Inferior parietal cortex (tissue), 1 donor: ENCODE measurements at regions not wholly inside any gene's neighbourhood (a gene's known extent, or its start where the extent isn't known, plus 50 kb on each side); places are given as distances from the start of the nearest gene placed in this dataset.

Source experiments
- DNase-seq: peaks from one replicate; pipeline ENCODE4 v3.0.0-alpha.2; 2016; ENCODE audit errors: extremely low spot score

DNA sequence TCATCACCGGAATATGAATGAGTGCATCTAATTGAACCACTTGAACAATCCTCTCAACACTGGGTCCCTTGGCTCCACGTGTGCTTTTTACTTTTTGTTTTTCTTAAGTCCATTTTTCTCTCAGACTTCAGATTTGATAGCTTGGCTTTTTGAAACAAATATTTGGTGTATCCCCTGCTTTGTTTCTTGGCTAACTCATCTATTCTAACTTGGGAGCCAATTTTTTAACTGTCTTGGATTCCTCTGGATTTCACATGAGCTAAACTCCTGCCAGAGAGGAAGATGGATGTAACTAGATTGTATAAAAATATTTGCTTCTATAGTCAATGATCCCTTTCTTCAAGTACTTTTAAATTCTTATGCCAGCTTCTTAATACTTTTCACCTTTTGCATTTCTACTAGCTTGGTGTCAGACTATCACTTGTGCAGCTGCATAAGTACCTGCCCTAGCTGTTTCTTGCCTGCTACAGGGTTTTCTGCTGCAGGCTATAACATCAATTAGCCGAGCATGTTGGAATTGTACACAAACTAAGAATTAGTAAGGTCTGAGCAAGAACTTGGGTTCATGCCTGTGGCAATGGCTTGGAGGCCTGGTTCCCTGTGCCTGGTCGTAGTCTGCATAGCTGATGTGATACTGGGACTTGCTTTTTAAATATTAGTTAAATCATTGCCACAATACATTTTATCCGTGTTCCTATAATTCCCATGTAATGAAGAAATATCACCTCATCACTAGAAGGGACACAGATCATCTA lies 281.5 kb downstream of the EN1 start:
- DNase-seq, result no peak

DNA sequence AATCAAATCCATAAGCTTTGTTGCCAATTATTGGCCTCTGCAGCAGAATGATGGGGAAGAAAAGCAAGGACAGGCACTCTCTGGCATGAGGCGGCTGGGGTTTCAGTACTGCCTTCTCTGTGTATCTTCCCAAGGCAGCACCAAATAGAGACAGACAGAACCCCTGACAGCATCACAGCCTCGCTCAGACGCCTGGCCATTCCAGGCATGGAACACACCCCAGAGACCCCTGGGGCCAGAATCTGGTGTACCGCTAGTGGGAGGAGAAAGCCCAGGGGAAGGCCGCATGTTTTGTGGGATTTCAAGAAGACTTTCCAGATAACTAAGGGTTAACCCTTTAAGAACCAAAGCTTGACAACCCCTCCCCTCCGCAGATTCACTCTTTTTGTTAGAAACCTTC lies 282.1 kb downstream of the EN1 start:
- no peak for DNase-seq

DNA sequence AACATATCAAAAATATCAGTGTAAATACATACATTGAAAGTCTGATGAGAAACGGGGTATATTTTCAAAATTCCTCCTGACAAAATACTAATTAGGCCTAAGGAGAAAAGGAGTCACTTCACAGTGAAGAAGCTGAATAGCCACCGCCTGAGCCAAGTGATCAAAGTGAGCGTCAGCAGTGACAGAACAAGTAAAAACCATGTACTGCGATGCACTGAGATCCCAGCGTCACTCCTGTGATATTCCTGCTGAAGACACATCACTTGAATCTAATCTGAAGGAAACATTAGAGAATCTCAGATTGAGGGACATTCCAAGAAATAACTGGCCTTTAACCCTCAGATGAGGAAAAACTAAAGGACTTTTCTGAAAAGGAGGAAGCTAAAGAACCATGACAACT lies 285.3 kb downstream of the EN1 start:
- no peak for DNase-seq

DNA sequence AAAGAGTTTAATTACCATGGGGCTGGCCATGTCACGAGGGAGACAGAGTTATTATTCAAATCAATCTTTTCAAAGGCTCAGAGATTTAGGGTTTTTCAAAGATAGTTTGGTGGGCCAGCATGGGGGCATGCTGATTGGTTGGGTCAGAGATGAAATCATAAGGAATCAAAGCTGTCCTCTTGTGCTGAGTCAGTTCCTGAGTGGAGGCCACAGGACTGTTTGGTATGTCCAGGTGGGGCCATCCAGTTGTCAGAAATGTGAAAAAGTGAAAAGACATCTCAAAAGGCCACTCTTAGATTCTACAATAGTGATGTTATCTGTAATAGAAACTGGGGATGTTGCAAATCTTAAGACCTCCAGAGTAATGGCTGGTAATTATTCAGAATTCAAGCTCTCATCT lies 288.6 kb downstream of the EN1 start:
- DNase-seq, result no peak

DNA sequence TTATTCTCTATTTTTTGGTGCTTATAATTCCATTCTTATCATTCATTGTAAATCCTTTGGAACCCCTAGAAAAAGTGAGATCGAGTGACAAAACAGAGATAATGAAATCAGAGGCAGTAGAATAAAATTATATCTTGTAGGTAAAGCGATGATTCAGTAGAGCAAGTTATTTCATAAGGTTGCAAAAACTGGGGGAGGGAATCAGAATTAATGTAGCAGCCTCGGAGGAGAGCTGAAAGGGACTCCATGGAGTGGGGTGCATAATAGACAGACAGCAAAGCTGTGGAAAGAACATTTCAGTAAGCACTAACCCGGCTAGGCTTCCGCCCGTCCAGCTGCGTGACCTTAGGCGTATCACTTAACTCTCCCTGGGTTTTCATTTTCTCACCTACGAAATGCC lies 289.7 kb downstream of the EN1 start:
- no peak for DNase-seq

DNA sequence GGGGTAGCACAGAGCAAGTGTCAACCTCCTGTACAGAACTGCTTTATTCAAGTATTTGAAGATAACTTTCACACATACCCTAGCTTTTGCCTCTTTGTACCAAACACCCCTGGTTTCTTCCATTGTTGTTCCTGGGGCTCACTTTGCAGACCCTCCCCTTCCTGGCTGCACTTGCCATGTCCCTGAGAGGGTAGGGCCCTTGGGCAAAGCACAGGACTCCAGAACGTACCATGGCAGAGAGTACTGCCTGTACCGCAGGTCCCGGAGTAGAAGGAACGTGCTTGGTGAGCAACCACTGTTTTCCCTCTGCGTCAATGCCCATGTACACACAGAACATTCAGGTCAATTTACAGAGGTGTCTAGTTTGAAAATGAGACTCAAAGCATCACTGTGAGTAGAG lies 290.4 kb downstream of the EN1 start:
- DNase-seq, result no peak

DNA sequence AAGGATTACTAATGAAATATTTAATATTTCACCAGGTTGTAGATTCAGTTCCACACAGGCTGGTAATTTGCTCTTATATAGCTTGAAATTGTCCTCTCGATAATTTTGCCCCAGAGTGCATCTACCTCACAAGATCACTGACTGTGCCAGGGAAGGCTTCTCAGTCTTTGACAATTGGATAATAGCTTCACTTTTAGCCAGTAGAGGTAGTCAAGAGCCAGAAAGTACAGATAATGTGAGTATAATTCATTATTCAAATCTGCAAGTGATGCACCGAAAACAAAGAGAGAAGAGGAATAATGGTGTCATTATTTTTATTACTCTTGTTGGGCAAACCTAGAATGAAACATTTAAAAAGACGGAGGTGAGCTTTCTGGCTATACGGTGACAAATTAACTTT lies 292.8 kb downstream of the EN1 start:
- no peak for DNase-seq

DNA sequence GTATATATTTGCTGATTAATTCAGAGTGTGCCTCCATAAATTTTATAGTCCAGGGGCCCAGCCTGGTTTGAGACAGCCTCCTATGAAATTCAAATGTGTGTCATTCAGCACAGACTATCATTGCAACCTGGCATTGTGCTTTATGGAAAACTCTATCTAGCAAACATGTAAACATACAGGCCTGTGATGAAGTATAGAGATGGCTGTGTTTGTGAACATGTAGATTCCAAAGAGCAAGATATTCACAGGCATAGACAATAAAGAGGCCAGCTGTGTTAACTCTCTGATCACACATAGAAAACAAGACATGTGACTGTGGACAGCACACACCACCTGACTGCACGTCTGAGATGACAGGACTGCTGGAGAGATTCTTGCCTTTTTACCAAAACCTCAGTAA lies 297.9 kb downstream of the EN1 start:
- no peak for DNase-seq

DNA sequence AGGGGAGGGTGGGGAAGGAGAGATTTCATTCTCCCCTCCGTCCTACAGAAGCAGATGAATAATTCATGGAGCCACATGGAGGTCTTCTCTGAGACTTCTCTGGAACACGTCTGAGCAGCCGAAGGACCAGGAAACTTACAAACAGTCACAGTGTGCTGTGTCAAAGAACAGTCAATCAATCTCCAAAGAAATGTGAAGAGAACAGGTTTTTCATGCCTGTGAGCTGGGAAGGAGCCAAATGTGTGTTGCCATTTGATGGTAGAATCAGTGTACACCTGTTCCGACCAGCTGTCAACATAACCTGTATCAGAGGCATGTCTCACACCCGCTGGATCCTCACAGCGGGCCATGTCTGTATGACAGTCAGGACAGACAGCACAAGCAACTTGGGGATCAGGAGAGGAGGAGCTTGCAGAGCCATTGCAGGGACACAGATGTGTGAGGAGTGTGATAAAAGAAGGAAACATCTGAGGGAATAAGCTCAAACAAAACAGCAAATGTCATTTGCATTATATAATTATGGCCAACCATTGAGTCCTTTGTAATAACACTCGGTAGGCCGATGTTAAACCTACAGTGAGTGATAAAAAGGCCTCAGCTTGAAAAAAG lies 298.5 kb downstream of the EN1 start:
- no peak for DNase-seq

DNA sequence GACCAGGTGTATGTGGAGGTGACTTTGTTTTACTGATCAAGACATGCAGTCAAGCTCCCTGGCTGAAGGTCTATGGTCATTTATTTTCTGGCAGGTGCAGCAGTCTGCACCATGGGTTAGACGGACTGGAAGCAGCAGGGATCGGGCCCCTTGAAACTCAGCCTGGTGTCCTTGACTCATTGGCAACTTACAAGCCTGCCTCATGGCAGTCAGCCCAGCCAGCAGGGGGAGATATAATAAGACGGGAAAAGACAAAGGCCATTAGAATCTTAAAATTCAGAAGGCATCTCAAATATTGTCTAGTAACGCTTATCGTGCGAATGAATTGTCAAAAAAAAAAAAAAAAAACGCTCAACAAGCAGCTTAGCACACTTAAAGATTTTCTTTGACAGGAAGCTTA lies 308.2 kb downstream of the EN1 start:
- DNase-seq, result peak; percentile 9

DNA sequence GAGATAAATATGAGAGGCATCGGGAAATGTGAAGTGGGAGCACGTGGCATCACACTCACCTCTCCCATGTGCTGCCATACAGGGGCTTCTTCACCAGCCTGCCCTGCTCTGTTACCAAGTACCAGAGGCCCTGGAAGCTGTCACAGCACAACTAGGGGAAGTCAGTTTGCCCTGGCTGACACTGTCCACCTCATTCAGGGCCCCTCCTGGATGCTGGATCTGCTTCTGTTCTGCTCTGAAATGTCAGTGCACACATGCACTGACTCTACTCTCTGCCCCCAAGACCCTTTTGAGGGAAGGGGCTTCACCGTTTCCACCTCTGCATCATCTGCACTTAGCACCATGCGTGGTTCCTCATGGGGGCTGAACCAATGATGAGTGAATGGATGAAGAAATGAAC lies 311.1 kb downstream of the EN1 start:
- DNase-seq, result no peak

DNA sequence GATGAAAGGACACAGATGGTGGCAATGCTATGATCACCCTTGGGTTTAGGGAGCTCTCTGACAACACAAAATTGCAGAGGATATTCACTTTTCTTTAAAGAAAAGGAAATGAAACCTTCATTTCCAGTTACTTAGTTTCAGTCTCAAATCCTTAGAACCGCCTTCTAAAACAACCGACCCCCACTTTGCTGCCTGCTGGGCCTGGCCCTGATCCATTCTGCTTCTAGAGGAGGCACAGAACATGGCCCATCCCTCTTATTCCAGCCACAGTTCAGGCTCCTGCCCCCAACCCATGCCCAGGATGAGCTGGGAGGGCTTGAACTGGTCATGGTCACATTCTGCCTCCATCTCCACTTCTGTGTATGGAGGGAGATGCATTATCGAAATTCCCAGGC lies 311.6 kb downstream of the EN1 start:
- DNase-seq, result no peak

DNA sequence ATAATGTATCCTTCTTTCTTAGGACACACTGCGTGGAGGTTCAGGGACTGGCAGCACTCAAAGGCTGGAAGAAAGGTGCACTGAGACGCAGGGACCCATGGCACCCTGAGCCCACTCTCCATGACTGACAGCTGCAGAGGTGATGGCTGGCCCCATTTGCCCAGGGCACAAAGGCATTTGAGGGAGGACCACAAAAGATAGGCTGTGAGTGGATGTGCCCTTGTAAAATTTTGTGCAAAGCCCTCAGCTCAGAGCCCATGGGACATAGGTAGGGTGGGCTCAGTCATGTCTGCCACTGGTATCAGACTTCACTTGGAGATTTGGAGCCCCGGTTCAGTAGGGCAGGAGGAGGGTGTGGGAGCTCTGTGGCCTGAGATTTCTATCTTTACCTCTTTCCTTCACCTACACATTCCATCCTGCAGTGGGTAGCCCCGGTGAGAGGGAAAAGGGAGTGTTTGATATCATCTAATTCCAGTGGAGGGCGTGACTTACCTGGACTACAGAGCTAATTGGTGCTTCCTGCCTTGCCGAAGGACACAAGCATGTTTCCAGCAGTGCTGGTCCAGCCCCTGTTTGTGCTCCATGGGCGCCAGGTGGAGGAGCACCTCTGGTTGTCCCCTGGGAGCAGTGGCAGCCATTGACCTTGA lies 312.2 kb downstream of the EN1 start:
- DNase-seq, result no peak

DNA sequence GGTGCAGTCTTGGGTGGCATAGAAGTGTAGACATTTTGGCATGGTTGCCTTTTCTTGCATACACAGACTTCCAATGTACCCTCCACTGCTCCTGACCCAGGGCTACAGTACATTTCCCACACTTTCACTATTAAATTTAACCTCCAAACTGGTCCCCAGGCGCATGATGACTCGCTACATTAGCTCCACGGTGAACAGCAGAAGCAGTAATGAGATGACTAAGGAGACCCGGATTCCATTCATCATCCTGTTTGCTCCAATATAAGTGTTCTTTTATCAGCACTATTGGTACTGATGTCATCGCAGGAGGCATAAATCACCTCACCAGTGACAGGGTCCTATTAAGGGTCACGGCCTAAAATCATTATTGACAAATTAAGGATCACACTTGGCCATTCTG lies 316.5 kb downstream of the EN1 start:
- DNase-seq, result no peak

DNA sequence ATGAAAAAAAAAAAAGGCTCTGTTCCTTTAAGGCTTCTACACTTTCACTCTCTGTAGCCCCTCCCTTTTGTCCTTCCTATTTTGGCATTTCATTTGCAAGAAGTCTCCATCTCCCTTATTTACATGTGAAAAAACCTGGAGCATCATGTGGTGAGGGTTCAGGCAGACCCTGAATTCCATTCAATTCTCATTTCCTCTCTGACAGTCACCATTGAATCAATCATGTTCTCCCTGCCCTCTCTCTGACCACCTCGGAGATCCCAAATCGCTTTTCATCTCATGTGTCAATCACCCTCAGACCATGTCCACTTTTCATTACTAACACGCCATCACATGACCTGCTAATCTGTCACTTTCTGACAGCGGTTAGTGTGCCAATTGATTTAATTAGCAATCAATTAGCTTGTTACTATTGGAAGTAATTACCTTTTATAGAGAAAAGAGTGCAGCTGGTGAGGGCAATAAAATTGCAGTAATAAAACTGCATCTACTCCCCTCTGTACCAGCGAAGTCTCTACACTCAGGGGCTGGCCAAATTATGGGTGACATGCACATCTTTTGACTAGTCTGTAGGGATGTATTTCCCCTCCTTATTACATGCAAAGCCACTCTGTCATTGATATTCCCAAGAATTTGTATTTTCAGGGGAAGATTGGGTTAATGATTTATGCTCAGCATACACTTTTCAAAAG lies 317.4 kb downstream of the EN1 start:
- DNase-seq, result no peak

DNA sequence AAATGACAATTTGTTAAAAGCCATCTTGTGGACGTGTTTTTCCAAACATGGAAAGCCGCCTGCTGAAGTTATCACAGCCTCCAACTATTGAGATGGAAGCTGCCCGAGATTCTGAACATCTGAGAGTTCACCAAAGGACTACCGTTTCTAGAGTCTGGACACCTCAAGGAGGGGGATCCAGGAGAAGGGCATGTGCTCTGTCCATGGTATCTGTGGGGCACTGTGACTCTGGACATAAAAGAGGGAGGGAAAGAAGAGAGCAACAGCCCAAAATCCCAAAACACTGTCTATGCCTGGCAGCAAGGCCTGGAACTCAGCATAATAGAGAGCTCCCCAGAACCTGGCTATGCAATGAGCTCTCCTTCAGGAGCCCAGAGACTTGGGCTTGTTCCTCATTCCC lies 319.9 kb downstream of the EN1 start:
- DNase-seq, result no peak

DNA sequence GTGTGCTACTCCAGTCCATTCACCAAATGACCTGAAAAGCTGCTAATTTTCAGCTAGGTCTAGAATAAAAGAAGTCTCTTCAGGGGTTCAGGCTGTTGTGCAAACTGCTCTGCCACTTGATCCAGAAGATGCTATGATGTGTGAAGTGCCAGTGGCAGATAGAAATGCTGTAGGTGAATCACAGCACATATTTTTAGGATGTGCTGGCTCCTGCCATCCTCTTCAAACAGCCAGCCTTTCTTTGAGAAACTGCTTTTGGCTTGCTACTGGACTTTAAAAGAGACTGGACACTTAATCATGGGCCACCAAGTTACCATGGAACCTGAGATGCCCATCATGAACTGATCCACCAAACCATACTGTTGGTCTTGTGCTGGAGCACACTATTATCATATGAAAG lies 322.1 kb downstream of the EN1 start:
- DNase-seq, result no peak

DNA sequence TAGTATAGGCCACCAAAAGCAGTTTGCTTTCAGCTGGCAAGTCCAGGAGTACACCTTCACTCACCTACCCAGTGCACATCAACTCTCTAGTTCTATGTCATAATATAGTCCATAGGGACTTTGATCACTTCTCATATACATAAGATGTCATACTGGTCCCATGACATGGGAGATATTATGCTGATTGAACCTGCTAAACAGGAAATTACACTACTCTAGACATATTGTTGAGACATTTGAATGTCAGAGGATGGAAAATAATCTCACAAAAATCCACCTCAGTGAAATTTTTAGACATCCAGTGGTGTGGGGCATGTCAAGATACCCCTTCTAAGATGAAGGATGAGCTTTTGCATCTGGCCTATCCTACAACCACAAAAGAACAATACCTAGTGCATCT lies 322.5 kb downstream of the EN1 start:
- no peak for DNase-seq

DNA sequence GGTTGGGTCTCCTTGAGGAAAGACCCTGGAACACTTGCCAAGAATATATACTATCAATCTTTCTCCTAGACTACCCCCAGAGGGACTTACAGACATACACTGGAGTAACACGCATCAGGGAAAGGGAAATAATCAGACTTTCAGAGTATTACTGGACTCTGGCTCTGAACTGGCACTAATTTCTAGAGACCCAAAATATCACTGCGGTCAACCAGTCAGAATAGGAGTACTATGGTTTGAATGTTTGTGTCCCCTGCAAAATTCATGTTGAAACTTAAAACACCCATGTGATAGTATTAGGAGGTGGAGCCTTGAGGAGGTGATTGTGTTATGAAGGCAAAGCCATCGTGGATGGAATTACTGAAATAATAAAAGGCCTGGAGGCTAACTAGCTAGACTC lies 323.7 kb downstream of the EN1 start:
- no peak for DNase-seq

DNA sequence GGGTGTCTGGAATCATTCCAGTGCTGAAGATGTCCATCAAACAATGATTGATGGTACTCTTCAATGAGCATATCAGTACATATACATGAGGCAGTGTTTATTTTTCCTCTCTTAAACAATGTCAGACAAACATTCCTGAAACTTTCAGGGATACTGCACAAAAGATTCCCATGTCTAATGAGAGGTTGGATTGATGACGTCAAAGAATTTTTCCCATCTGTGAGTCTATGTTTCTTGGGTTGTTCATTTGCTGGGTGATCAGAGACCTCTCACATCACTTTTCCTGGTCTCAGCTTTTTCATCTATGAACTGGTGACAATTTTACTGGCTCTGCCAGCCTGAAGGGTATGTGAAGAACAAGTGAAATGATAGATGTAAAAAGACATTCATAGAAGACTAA lies 325.5 kb downstream of the EN1 start:
- no peak for DNase-seq

DNA sequence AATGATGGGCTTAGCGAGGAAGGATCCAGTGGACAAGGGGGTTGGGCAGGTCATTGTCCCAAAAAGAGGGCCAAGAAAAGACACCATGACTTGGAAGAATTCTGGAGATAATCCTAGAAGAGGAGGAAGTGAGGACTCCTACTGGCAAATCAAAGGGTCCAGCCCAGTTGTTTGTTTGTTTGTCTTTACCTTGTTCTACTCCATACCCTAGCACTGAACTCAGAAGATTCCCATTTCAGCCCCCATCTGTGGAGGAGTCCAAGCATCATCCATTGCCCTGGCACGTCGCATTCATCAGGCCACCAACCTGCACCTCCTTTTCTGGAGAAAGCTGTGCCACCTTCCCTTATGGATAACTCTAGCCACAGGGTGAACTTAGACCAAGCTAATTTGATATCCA lies 326.2 kb downstream of the EN1 start:
- no peak for DNase-seq

DNA sequence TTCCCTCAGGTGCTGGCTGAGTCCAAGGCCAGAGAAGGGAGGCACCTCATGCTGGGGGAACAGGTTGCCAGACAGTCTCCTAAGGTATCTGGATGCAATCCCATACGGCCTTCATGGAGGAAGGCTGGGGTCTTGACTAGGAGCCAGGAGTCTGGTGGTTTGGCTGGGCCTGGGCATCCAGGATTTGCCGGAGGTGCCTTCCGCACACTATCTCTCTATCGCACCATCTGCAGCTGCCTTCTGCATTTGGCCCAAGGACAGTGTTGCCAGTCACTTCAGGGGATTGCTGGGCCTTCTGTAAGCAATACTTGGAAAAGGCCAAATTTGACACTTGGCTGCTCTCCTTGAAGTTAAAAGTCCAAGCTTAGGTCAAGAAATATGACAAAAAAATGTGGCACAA lies 327.2 kb downstream of the EN1 start:
- DNase-seq, result no peak

DNA sequence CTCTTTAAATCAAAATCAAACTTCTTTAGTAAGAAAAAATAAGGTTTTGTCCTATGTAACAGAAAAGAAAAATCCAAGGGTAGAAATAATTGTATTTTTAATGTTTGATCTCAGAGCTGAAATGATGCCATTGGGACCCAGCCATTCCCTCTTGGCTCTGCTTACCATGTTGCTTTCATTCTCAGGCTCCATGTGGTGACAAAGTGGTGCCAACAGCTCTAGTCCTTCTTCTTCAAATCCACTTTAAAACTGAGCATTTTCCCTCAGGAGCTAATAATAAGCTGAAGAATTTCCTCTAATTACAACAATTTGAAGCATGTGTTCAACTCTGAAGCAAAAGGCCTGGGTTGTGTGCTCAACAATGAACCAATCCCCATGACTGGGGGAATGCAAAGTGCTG lies 327.9 kb downstream of the EN1 start:
- no peak for DNase-seq
